T1000 (cell line): ENCODE measurements at regions not wholly inside any gene's neighbourhood (a gene's known extent, or its start where the extent isn't known, plus 50 kb on each side); places are given as distances from the start of the nearest gene placed in this dataset.
"Not testable (repeated sequence)": the region's sequence is repeated elsewhere in the genome, so short reads cannot be mapped to it uniquely, and the experiment has no call there.

Experiments used
- DNase-seq: peaks from one replicate; lab custom pipeline; 2025; ENCODE audit warnings: mixed read lengths; lab: John Stamatoyannopoulos, UW

DNA sequence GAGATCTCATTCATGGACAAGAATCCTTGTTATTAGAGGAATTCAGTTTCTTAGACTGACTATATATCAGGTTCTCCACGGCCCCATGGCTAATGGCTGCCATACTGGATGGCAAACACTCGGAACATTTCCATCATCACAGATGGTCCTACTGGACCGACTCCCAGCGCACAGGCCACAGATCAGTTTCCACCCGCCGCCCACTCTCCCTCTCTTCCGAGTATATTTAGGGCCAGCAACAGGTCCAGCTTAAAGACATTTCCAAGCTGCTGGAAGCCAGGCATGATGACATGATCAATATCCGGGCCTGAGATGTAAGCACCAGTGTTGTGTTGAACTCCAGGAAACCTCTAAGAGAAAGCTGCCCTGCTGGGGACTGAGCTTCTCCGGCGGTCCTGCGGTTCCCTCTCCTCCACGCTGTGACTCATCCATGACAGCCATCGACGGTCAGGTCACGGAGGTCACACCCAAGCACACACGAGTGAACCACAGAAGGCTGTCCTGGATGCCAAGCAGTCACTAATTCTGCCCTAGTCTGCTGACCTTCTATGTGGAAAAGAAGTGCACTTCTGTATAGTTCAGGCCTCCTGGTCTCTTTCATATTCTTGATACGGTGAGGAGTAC is 64.4 kb upstream of the LPCAT1 start:
- DNase-seq = not testable (repeated sequence)

DNA sequence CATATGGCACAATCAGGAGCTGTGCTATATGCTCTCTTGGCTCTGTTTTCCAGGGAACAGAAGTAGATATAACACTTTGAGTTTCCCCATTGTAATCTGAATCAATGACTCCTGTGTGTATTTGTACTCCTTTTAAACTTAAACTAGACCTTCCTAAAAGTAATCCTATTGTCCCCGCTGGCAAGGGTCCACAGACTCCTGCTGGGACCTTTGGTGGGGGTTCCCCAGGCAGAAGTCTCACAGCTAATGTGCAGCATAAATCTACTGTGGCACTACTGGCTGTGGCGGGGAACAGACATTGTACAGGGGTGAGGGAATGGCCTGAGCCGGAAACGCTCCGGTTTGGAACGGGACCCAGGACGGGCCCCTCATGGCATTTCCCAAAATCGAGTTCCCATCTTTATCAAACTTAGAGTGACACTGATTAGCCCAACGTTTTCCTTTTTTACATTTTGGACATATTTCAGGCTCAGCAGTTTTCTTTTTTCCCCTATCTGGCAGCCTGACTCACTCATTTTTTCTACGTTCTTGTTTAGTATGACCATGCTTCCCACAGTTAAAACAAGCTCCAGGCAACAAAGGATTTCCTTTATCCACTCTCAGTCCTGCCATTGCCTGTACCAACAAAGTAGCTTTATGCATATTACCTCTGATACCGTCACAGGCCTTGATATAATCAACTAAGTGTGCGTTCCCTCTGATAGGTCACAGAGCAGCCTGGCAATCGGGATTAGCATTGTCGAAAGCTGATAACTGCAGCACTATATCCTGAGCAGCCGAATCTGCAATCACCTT is 59.5 kb upstream of the LPCAT1 start:
- not testable (repeated sequence) for DNase-seq

DNA sequence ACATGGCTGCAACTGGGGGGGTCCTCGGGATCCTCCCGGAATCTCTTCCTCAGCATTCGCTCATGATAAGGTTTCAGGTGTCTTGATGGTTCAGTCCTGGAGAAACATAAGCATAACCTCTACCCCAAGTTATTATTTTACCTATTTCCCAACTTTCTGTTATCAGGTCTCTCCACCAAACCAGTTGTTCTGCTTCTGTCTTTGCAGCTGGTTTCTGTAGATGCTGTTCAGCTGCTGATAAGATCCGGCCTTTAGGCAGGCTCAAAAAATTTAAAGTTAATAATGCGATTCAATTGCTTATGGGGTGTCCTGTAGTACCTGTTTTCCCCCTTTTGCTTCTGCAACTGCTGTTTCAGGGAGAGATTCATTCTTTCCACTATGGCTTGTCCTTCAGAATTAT is 55.6 kb upstream of the LPCAT1 start:
- DNase-seq = not testable (repeated sequence)

DNA sequence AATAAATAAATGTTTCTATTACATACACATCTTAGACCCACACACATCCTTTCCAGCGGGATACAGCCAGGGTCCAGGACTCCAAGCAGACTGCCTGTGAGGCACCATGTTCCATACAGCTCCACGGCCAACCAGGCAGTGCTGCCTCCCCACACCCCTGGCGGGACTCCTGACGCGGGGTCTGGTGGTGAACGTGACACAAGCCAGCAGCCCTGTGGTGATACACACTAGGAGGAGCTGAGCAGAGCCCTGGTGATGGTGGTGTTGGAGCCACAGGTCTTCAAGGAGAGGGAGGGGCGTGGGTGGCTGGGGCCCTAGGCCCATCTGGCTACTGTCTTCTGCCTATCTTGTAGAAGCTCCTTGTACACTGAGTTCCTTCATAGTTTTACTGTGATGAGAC is 53.1 kb upstream of the LPCAT1 start:
- not testable (repeated sequence) for DNase-seq

DNA sequence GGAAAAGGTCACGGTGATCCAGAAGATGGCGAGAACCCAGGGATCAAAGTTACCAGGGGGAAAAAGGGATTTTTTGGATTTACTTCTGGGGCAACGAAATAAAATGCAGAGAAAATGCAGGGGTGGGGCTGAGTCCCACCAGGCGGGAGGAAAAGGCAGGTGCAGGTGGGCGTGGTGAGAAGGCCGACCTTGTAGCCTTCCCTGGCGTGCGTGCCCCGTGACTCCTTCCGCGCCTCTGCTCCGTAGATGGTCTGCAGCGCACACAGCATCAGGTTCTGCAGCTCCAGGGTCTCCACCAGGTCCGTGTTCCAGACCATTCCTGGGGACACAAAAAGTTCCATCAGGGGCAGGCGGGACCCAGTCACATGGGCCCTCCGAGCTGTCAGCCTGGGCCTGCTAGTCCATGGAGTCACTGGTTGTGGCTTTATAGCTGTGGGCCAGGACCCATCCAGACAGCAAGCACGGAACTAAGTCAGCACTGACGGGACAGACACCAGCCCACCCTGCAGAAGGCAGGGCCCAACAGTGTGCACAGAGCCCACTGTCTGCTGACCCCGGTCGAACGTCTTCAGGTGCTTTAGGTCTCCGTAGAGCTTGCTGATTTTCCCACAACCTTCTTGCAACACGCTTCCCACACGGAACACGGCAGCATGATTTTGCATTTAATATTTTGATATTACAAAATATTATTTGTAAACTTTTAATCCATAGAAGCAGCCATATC is 52.4 kb upstream of the LPCAT1 start:
- not testable (repeated sequence) for DNase-seq

DNA sequence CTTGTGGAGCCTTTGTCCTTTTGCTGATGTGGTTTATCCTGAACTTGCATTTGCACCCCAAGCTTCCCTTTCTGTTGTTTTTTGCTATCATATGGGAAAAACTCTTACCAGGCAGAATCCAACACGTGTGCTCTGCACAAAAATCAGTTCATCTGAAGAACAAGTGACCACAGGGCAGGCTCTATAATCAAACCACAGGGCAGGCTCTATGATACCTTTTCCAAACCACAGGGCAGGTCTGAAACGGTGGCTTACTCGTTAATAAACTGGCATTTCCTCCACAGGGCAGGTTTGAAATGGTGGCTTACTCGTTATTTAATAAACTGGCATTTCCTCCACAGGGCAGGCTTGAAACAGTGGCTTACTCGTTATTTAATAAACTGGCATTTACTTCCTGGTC is 51.7 kb upstream of the LPCAT1 start:
- DNase-seq = not testable (repeated sequence)

DNA sequence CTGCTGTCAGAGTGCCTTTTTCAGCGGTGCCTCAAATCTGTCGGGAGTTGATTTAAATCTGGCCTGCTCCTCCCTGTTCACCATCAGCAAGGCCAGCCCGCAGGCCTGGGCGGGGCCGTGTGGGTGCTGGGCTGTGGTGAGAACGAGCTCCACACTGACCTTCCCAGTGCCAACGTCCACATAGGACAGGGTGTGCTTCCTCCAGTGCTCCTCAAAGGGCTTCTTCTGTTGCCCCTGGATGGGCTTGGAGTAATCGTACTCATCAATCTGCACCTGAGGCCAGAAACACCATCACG is 50.2 kb upstream of the LPCAT1 start:
- DNase-seq = not testable (repeated sequence)

DNA sequence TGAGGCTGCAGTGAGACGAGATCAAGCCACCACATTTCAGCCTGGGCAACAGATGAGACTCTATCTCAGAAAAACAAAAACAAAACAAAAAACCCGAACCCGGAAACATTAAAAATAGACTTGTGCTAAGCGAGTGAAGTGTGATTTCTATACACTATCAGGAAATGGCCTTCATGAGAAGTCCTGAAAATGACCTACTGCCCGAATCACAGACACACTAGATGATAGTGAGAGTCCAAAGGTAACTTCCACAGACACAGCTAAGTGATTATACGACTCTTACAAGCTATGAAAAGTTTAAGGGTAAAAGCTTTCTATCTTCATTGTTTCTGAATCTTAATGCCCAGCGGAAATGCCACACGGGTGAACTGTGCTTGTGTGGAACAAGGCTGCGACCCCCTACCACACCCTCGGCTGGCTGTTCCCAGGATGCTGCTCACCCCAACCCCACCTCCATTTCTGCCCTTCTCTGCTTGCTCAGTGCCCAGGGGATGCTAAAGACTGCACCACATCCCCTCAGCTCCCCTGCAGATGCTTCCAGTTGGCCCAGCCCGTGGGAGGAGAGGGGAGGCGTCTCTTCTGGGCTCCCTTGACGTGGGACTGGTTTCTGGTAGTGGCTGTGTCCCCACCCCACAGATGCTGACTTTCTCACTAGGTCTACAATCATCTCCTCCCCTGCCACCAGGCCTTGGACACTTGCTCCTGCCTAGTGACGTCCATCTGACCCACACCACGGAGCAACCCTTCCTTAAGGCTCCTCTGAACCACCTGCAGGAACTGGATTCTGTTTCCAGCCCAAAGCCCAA is 49.7 kb upstream of the LPCAT1 start:
- not testable (repeated sequence) for DNase-seq
